Right atrium auricular region (tissue), 2 donors: ENCODE measurements at regions not wholly inside any gene's neighbourhood (a gene's known extent, or its start where the extent isn't known, plus 50 kb on each side); places are given as distances from the start of the nearest gene placed in this dataset.

Experiments
- DNase-seq: peaks from one replicate; pipeline ENCODE4 v3.0.0-alpha.2; 2019; ENCODE audit warnings: low spot score
- H3K27ac ChIP-seq, 2 donors: fragments of 200-600 bp; sonication (generic); 1 replicate in 1 of 2; 2 replicates in 1 of 2; pipeline ENCODE4 v1.5.1; 2016 to 2019
- H3K27me3 ChIP-seq, 2 donors: fragments of 200-600 bp; sonication (generic); one replicate each; pipeline versions ENCODE4 v1.5.1 to v1.6.0; 2017 to 2019
- H3K36me3 ChIP-seq: fragments of 200-600 bp; sonication (generic); one replicate; pipeline ENCODE4 v1.5.1; 2016
- H3K4me1 ChIP-seq, 2 donors: fragments of 200-600 bp; sonication (generic); one replicate each; pipeline versions ENCODE4 v1.5.1 to v1.6.0; 2017 to 2019
- H3K4me3 ChIP-seq, 2 donors: fragments of 200-600 bp; sonication (generic); 1 replicate in 1 of 2; 2 replicates in 1 of 2; pipeline ENCODE4 v1.5.1; 2017 to 2019; ENCODE audit warnings: mild to moderate bottlenecking in 1 of 2, moderate library complexity in 1 of 2
- H3K9me3 ChIP-seq, 2 donors: fragments of 200-600 bp; sonication (generic); one replicate each; pipeline ENCODE4 v1.5.1; 2019
- TF ChIP-seq, protein P1 (sequence below), 2 donors: fragments of 200-600 bp; sonication (generic); IDR thresholded peaks; one replicate each; pipeline ENCODE4 v1.5.1; 2019; ENCODE audit warnings: antibody characterized with exemption in 2 of 2

DNA sequence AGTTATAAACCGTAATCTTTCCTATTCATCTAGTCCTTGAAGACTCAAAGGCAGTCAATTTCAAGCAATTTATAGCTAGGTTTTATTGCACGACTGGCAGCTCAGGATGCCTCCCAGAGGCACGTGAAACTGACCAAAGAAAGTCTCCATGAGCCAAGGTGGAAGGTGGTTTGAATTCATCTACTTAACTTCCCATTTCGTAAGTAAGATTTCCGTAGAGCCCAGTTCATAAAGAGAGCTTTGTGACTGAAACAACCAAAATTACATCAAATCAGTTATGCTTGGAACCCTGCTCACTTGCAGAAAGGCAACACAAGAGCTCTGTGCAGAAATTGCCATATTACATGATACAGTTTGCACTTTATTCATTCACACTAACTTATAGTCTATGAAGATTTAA, 556.0 kb downstream of the TRIML1 start:
- DNase-seq = no peak
- Histone ChIP-seq H3K27me3 (no peaks in the 10 kb centered on the region), H3K27ac (no peak overlapping the region), H3K9me3 (no peaks in the 10 kb centered on the region), H3K4me3 (no peak overlapping the region), H3K36me3 (no peaks in the 10 kb centered on the region), H3K4me1 (no peaks in the 10 kb centered on the region)
- TF ChIP-seq, protein P1, sequence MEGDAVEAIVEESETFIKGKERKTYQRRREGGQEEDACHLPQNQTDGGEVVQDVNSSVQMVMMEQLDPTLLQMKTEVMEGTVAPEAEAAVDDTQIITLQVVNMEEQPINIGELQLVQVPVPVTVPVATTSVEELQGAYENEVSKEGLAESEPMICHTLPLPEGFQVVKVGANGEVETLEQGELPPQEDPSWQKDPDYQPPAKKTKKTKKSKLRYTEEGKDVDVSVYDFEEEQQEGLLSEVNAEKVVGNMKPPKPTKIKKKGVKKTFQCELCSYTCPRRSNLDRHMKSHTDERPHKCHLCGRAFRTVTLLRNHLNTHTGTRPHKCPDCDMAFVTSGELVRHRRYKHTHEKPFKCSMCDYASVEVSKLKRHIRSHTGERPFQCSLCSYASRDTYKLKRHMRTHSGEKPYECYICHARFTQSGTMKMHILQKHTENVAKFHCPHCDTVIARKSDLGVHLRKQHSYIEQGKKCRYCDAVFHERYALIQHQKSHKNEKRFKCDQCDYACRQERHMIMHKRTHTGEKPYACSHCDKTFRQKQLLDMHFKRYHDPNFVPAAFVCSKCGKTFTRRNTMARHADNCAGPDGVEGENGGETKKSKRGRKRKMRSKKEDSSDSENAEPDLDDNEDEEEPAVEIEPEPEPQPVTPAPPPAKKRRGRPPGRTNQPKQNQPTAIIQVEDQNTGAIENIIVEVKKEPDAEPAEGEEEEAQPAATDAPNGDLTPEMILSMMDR (IDR thresholded peaks at IDR 0.05) = no peak

DNA sequence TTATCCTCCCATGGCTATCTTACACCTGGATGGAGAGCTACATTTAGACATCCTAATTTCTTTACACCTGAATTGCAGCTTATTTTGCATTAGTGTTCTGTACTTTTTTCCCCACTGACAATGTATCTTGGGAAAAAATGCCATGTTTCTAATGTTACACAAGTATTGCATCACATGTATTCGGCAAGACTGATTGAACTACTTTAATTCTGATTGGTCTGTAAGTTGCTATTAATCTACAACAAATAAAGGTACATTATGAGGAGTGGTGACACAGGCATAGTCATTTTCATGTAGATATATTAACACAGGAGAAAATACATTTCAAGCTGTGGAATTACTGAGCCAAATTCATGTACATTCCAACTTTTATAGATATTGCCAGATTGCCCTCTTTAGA, 558.0 kb downstream of the TRIML1 start:
- no peak overlapping the region for H3K27ac ChIP-seq
- no peak overlapping the region for H3K4me3 ChIP-seq
- H3K9me3 ChIP-seq = no peaks in the 10 kb centered on the region
- H3K27me3 ChIP-seq = no peaks in the 10 kb centered on the region
- H3K4me1 ChIP-seq = no peaks in the 10 kb centered on the region
- TF ChIP-seq, protein P1 (IDR thresholded peaks at IDR 0.05) = no peak
- no peak for DNase-seq
- H3K36me3 ChIP-seq = no peaks in the 10 kb centered on the region

DNA sequence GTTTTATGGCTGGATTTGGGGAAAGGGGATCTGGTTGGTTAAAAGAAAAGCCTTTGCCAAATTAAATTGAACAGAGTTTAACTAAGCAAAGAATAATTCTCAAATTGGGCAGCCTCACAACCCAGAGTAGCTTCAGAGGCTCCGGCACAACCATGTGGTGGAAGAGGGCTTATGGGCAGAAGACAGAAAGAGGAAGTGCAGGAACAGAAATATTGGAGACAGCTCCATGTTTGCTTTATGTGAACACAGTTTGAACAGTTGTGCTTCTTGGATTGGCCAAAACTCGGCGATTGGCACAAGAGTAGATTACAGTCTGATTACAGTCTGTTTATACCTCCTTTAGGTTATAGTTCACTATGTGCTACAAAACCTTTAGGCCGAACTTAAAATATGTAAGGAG, 562.7 kb downstream of the TRIML1 start:
- H3K9me3 ChIP-seq = no peaks in the 10 kb centered on the region
- H3K4me3 ChIP-seq = no peak overlapping the region
- no peaks in the 10 kb centered on the region for H3K36me3 ChIP-seq
- TF ChIP-seq, protein P1 (IDR thresholded peaks at IDR 0.05) = no peak
- no peak overlapping the region for H3K27ac ChIP-seq
- no peak for DNase-seq
- H3K27me3 ChIP-seq = no peaks in the 10 kb centered on the region
- no peaks in the 10 kb centered on the region for H3K4me1 ChIP-seq

DNA sequence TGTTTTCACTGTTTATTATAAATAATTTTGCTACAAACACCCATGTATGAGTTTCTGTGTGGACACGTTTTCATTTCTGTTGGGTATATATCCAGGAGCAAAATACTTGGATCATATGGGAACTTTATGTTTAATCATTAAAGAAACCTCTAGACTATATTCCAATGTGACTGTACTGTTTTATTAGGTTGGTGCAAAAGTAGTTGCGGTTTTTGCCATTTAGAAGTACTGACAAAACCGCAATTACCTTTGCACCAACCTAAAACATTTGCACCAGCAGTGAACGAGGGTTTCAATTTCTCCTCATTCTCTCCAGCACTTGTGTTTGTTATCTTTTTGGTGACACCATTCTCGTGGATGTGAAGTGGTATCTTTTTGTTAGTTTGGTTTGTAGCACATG, 565.0 kb downstream of the TRIML1 start:
- H3K27ac ChIP-seq = no peak overlapping the region
- H3K36me3 ChIP-seq = no peaks in the 10 kb centered on the region
- TF ChIP-seq, protein P1 (IDR thresholded peaks at IDR 0.05) = no peak
- no peak overlapping the region for H3K4me3 ChIP-seq
- H3K4me1 ChIP-seq = no peaks in the 10 kb centered on the region
- no peak for DNase-seq
- H3K9me3 ChIP-seq = no peaks in the 10 kb centered on the region
- H3K27me3 ChIP-seq = no peaks in the 10 kb centered on the region

DNA sequence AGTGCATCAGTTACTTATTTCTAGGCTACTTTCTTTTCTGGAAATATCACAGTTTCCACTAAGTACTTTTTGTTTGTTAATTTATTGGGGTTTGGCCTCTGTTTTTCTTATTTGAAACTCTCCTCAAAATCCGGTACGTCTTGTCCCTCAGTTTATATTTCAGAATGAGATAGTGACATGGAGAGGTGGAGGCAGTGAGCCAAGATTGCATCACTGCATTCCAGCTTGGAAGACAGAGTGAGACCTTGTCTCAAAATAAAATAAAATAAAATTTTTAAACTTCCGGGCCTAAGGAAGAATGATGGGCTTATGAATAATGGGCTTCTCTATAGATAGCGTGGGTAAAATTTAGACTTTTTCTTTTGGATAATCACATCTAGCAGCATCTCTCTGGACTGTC, 567.8 kb downstream of the TRIML1 start:
- no peaks in the 10 kb centered on the region for H3K27me3 ChIP-seq
- TF ChIP-seq, protein P1 (IDR thresholded peaks at IDR 0.05) = no peak
- no peak overlapping the region for H3K27ac ChIP-seq
- H3K4me3 ChIP-seq = no peak overlapping the region
- H3K36me3 ChIP-seq = no peaks in the 10 kb centered on the region
- no peaks in the 10 kb centered on the region for H3K9me3 ChIP-seq
- H3K4me1 ChIP-seq = no peaks in the 10 kb centered on the region
- no peak for DNase-seq

DNA sequence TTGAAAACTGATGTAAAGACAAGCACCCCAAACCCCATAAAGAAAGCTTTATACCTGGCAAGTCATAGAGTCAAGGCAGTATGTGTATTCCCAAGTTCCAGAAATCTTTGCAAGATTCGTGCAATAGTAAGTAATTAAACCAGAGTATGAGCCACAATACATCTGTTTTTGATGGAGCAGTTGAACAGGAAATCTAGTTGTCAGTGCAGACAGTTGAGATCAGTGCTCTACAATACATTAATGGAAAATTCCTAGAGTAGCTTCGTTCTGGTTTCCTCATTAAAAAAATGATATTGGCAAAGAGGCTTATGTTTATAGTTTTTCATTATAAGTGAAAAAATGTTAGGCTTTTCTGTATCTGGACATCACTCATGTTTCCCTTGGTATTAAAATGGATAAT, 575.3 kb downstream of the TRIML1 start:
- Histone ChIP-seq H3K4me1 (no peaks in the 10 kb centered on the region), H3K9me3 (no peaks in the 10 kb centered on the region), H3K4me3 (no peak overlapping the region), H3K36me3 (no peaks in the 10 kb centered on the region), H3K27me3 (no peaks in the 10 kb centered on the region), H3K27ac (no peak overlapping the region)
- DNase-seq = no peak
- TF ChIP-seq, protein P1 (IDR thresholded peaks at IDR 0.05) = no peak
